GM23248 (cell line): ENCODE measurements at regions not wholly inside any gene's neighbourhood (a gene's known extent, or its start where the extent isn't known, plus 50 kb on each side); places are given as distances from the start of the nearest gene placed in this dataset.

Source experiments
- DNase-seq: peaks from one replicate; pipeline ENCODE4 v3.0.0-alpha.2; 2015
- H2AFZ ChIP-seq: fragments of 200-600 bp; sonication (generic); 2 replicates; pipeline ENCODE4 v1.6.1; 2016; ENCODE audit warnings: antibody characterized with exemption
- H3F3A ChIP-seq: fragments of 200-600 bp; sonication (generic); 2 replicates; pipeline ENCODE4 v1.6.1; 2016; ENCODE audit warnings: mild to moderate bottlenecking, antibody characterized with exemption, mixed run types; ENCODE audit not compliant: insufficient read depth
- H3K27ac ChIP-seq: fragments of 200-600 bp; sonication (generic); 2 replicates; pipeline ENCODE4 v1.5.1; 2016; ENCODE audit warnings: mild to moderate bottlenecking
- H3K27me3 ChIP-seq: fragments of 200-600 bp; sonication (generic); replicated peaks from 2 replicates; pipeline ENCODE4 v1.6.1; 2016; ENCODE audit warnings: mild to moderate bottlenecking; ENCODE audit not compliant: insufficient read depth
- H3K36me3 ChIP-seq: fragments of 200-600 bp; sonication (generic); 2 replicates; pipeline ENCODE4 v1.6.1; 2016; ENCODE audit warnings: low read depth, mild to moderate bottlenecking
- H3K4me1 ChIP-seq: fragments of 200-600 bp; sonication (generic); 2 replicates; pipeline ENCODE4 v1.6.1; 2016; ENCODE audit warnings: mild to moderate bottlenecking; ENCODE audit not compliant: insufficient read depth
- H3K4me2 ChIP-seq: fragments of 200-600 bp; sonication (generic); one replicate; pipeline ENCODE4 v1.6.1; 2016; ENCODE audit warnings: mild to moderate bottlenecking; ENCODE audit not compliant: unreplicated experiment
- H3K4me3 ChIP-seq: fragments of 200-600 bp; sonication (generic); 2 replicates; pipeline ENCODE4 v1.5.1; 2016; ENCODE audit warnings: mild to moderate bottlenecking
- H3K79me2 ChIP-seq: fragments of 200-600 bp; sonication (generic); 2 replicates; pipeline ENCODE4 v1.6.1; 2016; ENCODE audit warnings: mild to moderate bottlenecking; ENCODE audit not compliant: insufficient read depth
- H3K9ac ChIP-seq: fragments of 200-600 bp; sonication (generic); 2 replicates; pipeline ENCODE4 v1.6.1; 2016; ENCODE audit warnings: mild to moderate bottlenecking
- H3K9me2 ChIP-seq: fragments of 200-600 bp; sonication (generic); 2 replicates; pipeline ENCODE4 v1.6.1; 2016; ENCODE audit warnings: mixed run types, mild to moderate bottlenecking, moderate library complexity; ENCODE audit not compliant: insufficient read depth
- H3K9me3 ChIP-seq: fragments of 200-600 bp; sonication (generic); one replicate; pipeline ENCODE4 v1.6.1; 2017; ENCODE audit warnings: low read depth
- H4K20me1 ChIP-seq: fragments of 200-600 bp; sonication (generic); 2 replicates; pipeline ENCODE4 v1.6.0; 2016; ENCODE audit not compliant: insufficient read depth
- EZH2 ChIP-seq: fragments of 200-600 bp; sonication (generic); IDR thresholded peaks from 2 replicates; pipeline ENCODE4 v1.6.1; 2018; ENCODE audit warnings: antibody characterized with exemption, mild to moderate bottlenecking; ENCODE audit not compliant: insufficient read depth, poor library complexity, severe bottlenecking
- EZH2phosphoT487 ChIP-seq: fragments of 200-600 bp; sonication (generic); IDR thresholded peaks from 2 replicates; pipeline ENCODE4 v1.6.1; 2018; ENCODE audit warnings: antibody characterized with exemption, moderate library complexity, mild to moderate bottlenecking, low read depth; ENCODE audit not compliant: insufficient read depth
- WGBS, 2 experiments: methylation state at CpG; one replicate each; pipeline ENCODE4 v1.1.6; 2015 to 2017; ENCODE audit warnings: low lambda C conversion rate in 2 of 2, low coverage in 1 of 2; ENCODE audit errors: missing lambda C conversion rate in 2 of 2; 5-methylcytosine and 5-hydroxymethylcytosine counted together
- in situ Hi-C: fragments of 300-500 bp; cut with MboI; formaldehyde crosslinking; loops from 2 replicates; pipeline ENCODE4 v1.15.0; 2020

- in situ Hi-C loops = no loop called here
- Histone ChIP-seq H3K4me1 (no peaks in the 10 kb centered on the region), H3K79me2 (no peaks in the 10 kb centered on the region), H3F3A (no peaks in the 10 kb centered on the region), H4K20me1 (no peaks in the 10 kb centered on the region), H3K27me3 (no peaks in the 10 kb centered on the region), H3K36me3 (no peaks in the 10 kb centered on the region), H2AFZ (no peak overlapping the region), H3K9me2 (no peaks in the 10 kb centered on the region), H3K4me3 (no peak overlapping the region), H3K27ac (no peak overlapping the region), H3K4me2 (no peak overlapping the region), H3K9me3 (peaks cover 4% of the 10 kb centered on the region), H3K9ac (no peak overlapping the region)
- DNase-seq = no peak
- TF ChIP-seq EZH2 (no peak), EZH2phosphoT487 (no peak)
- 50 to 72% methylated on average over 3 of the region's 3 CpGs for WGBS, 2 experiments
These were observed 1348.3 kb upstream of the CDH6 start for GRCh38 chr5:29845206-29845605.

GRCh38 chr5:29833394-29833793 lies 1360.1 kb upstream of the CDH6 start:
- no peaks in the 10 kb centered on the region for H3K9me2 ChIP-seq
- no peak for TF ChIP-seq EZH2
- no peak for TF ChIP-seq EZH2phosphoT487
- no peak overlapping the region for H3K4me3 ChIP-seq
- in situ Hi-C loops = no loop called here
- no peaks in the 10 kb centered on the region for H4K20me1 ChIP-seq
- no peak overlapping the region for H2AFZ ChIP-seq
- DNase-seq = no peak
- H3K27ac ChIP-seq = no peak overlapping the region
- H3K79me2 ChIP-seq = no peaks in the 10 kb centered on the region
- H3K9me3 ChIP-seq = no peaks in the 10 kb centered on the region
- H3K27me3 ChIP-seq = no peaks in the 10 kb centered on the region
- no peak overlapping the region for H3K4me2 ChIP-seq
- no peak overlapping the region for H3K9ac ChIP-seq
- no peaks in the 10 kb centered on the region for H3K36me3 ChIP-seq
- H3K4me1 ChIP-seq = no peaks in the 10 kb centered on the region
- WGBS, 2 experiments = 10 to 15% methylated on average over 2 of the region's 2 CpGs
- H3F3A ChIP-seq = no peaks in the 10 kb centered on the region

- in situ Hi-C loops = no loop called here
- no peaks in the 10 kb centered on the region for H3K36me3 ChIP-seq
- H3K79me2 ChIP-seq = no peaks in the 10 kb centered on the region
- H3K4me2 ChIP-seq = no peak overlapping the region
- H3K4me1 ChIP-seq = no peaks in the 10 kb centered on the region
- TF ChIP-seq EZH2phosphoT487 = no peak
- TF ChIP-seq EZH2 = no peak
- no peak overlapping the region for H2AFZ ChIP-seq
- H3K27ac ChIP-seq = no peak overlapping the region
- H4K20me1 ChIP-seq = no peaks in the 10 kb centered on the region
- no peaks in the 10 kb centered on the region for H3K9me3 ChIP-seq
- DNase-seq = no peak
- H3K9me2 ChIP-seq = no peaks in the 10 kb centered on the region
- H3K9ac ChIP-seq = no peak overlapping the region
- H3K4me3 ChIP-seq = no peak overlapping the region
- H3F3A ChIP-seq = no peaks in the 10 kb centered on the region
- WGBS, 2 experiments = 10% methylated on average over 4 of the region's 4 CpGs
- H3K27me3 ChIP-seq = no peaks in the 10 kb centered on the region
These were observed 1371.0 kb upstream of the CDH6 start for GRCh38 chr5:29822521-29822920.

GRCh38 chr5:29811914-29812679 lies 1381.4 kb upstream of the CDH6 start:
- H3K9ac ChIP-seq = no peak overlapping the region
- no peaks in the 10 kb centered on the region for H3K79me2 ChIP-seq
- WGBS, 2 experiments = 2 to 5% methylated on average over 2 of the region's 2 CpGs
- no peak overlapping the region for H3K4me2 ChIP-seq
- H3F3A ChIP-seq = no peaks in the 10 kb centered on the region
- no peaks in the 10 kb centered on the region for H3K36me3 ChIP-seq
- H3K27ac ChIP-seq = no peak overlapping the region
- H2AFZ ChIP-seq = no peak overlapping the region
- H3K4me3 ChIP-seq = no peak overlapping the region
- no peaks in the 10 kb centered on the region for H4K20me1 ChIP-seq
- peaks cover 5% of the 10 kb centered on the region for H3K9me3 ChIP-seq
- H3K4me1 ChIP-seq = no peaks in the 10 kb centered on the region
- no peak for DNase-seq
- no peaks in the 10 kb centered on the region for H3K27me3 ChIP-seq
- in situ Hi-C loops = no loop called here
- TF ChIP-seq EZH2phosphoT487 (no peak), EZH2 (no peak)
- H3K9me2 ChIP-seq = no peaks in the 10 kb centered on the region

- no peaks in the 10 kb centered on the region for H3K79me2 ChIP-seq
- H3F3A ChIP-seq = no peaks in the 10 kb centered on the region
- H3K36me3 ChIP-seq = no peaks in the 10 kb centered on the region
- 26 to 29% methylated on average over 3 of the region's 3 CpGs for WGBS, 2 experiments
- H3K4me1 ChIP-seq = no peaks in the 10 kb centered on the region
- H3K27ac ChIP-seq = no peak overlapping the region
- TF ChIP-seq EZH2 (no peak), EZH2phosphoT487 (no peak)
- no peaks in the 10 kb centered on the region for H3K9me2 ChIP-seq
- no peaks in the 10 kb centered on the region for H3K27me3 ChIP-seq
- no peaks in the 10 kb centered on the region for H4K20me1 ChIP-seq
- DNase-seq = no peak
- no peak overlapping the region for H3K4me2 ChIP-seq
- no peak overlapping the region for H3K9ac ChIP-seq
- H3K4me3 ChIP-seq = no peak overlapping the region
- no peaks in the 10 kb centered on the region for H3K9me3 ChIP-seq
- no peak overlapping the region for H2AFZ ChIP-seq
- in situ Hi-C loops = no loop called here
These were observed 1387.7 kb upstream of the CDH6 start for GRCh38 chr5:29805804-29806203.
